Prostate gland (tissue), 2 donors: ENCODE measurements at regions not wholly inside any gene's neighbourhood (a gene's known extent, or its start where the extent isn't known, plus 50 kb on each side); places are given as distances from the start of the nearest gene placed in this dataset.

Experiments
- POLR2A ChIP-seq: fragments of 450-650 bp; IDR thresholded peaks from one replicate; pipeline ENCODE4 v1.6.1; 2016; ENCODE audit warnings: antibody characterized with exemption, mild to moderate bottlenecking
- POLR2AphosphoS5 ChIP-seq: sonication (generic); formaldehyde crosslinking; IDR thresholded peaks from one replicate; pipeline ENCODE4 v1.6.1; 2017; ENCODE audit warnings: antibody characterized with exemption
- TF ChIP-seq, protein P1 (sequence below), 4 experiments: fragments of 200-600 bp in 2 of 4; fragments of 450-650 bp in 2 of 4; sonication (generic) in 2 of 4; IDR thresholded peaks; 1 replicate in 3 of 4; 2 replicates in 1 of 4; pipeline ENCODE4 v1.5.1; 2016 to 2019; ENCODE audit warnings: antibody characterized with exemption in 4 of 4, mild to moderate bottlenecking in 2 of 4, moderate library complexity in 2 of 4

DNA sequence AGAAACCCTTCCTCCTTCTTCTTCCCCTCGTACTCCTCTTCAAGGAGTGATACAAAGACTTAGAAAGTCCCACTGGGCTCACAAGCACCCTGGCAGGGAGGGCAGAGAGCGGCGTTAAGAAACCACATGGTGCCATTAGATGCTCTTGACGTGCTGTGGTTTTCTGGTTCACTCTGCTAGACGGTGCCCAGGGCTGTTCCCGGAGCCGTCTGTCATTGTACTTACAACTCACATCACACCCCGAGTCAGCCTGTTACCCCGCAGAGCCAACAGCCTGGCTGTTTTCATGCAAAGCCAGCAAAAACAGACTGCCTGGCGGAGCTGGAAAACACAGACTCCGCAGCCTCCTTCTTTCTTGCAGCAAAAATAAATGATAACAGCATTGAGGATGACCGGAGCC lies 232.6 kb upstream of the TBX3 start:
- TF ChIP-seq, protein P1, sequence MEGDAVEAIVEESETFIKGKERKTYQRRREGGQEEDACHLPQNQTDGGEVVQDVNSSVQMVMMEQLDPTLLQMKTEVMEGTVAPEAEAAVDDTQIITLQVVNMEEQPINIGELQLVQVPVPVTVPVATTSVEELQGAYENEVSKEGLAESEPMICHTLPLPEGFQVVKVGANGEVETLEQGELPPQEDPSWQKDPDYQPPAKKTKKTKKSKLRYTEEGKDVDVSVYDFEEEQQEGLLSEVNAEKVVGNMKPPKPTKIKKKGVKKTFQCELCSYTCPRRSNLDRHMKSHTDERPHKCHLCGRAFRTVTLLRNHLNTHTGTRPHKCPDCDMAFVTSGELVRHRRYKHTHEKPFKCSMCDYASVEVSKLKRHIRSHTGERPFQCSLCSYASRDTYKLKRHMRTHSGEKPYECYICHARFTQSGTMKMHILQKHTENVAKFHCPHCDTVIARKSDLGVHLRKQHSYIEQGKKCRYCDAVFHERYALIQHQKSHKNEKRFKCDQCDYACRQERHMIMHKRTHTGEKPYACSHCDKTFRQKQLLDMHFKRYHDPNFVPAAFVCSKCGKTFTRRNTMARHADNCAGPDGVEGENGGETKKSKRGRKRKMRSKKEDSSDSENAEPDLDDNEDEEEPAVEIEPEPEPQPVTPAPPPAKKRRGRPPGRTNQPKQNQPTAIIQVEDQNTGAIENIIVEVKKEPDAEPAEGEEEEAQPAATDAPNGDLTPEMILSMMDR (IDR thresholded peaks at IDR 0.05), result no peak
- TF ChIP-seq POLR2A (no peak), POLR2AphosphoS5 (no peak)
